Activated T-helper 1 cell treated with anti-CD3 and anti-CD28 coated beads, Interleukin-2, amount 50 U/mL, for 16 hours (primary cell): ENCODE measurements at regions not wholly inside any gene's neighbourhood (a gene's known extent, or its start where the extent isn't known, plus 50 kb on each side); places are given as distances from the start of the nearest gene placed in this dataset.
"Not testable (repeated sequence)": the region's sequence is repeated elsewhere in the genome, so short reads cannot be mapped to it uniquely, and the experiment has no call there.

Source experiments
- DNase-seq, 2 donors: peaks; one replicate each; pipeline ENCODE4 v3.0.0-alpha.2; 2020; ENCODE audit warnings: low read depth in 1 of 2, low spot score in 1 of 2

GRCh38 chr1:184181044-184181443, 129.5 kb downstream of the TSEN15 start:
- no peak for DNase-seq

GRCh38 chr1:184183919-184184318, 132.4 kb downstream of the TSEN15 start:
- no peak for DNase-seq

GRCh38 chr1:184184614-184185013, 133.1 kb downstream of the TSEN15 start:
- not testable (repeated sequence) for DNase-seq

- DNase-seq: no peak
Observed at GRCh38 chr1:184185347-184185746, 133.8 kb downstream of the TSEN15 start.

- DNase-seq: no peak
Observed at GRCh38 chr1:184186167-184186566, 134.6 kb downstream of the TSEN15 start.

GRCh38 chr1:184187097-184187496, 135.6 kb downstream of the TSEN15 start:
- no peak for DNase-seq

- no peak for DNase-seq
Observed at GRCh38 chr1:184188037-184188436, 136.5 kb downstream of the TSEN15 start.

GRCh38 chr1:184189361-184189760, 137.8 kb downstream of the TSEN15 start:
- no peak for DNase-seq

- DNase-seq: no peak
Observed at GRCh38 chr1:184190616-184191015, 139.1 kb downstream of the TSEN15 start.

- no peak for DNase-seq
Observed at GRCh38 chr1:184191181-184191621, 139.7 kb downstream of the TSEN15 start.

- no peak for DNase-seq
Observed at GRCh38 chr1:184192796-184193195, 141.3 kb downstream of the TSEN15 start.

GRCh38 chr1:184193451-184193850, 141.9 kb downstream of the TSEN15 start:
- DNase-seq: no peak

- DNase-seq: no peak
Observed at GRCh38 chr1:184194236-184194635, 142.7 kb downstream of the TSEN15 start.

GRCh38 chr1:184195722-184196121, 144.2 kb downstream of the TSEN15 start:
- not testable (repeated sequence) for DNase-seq

- no peak for DNase-seq
Observed at GRCh38 chr1:184197831-184198230, 146.3 kb downstream of the TSEN15 start.

- no peak for DNase-seq
Observed at GRCh38 chr1:184199036-184199435, 147.5 kb downstream of the TSEN15 start.

- DNase-seq: no peak
Observed at GRCh38 chr1:184199438-184200085, 148.0 kb downstream of the TSEN15 start.

GRCh38 chr1:184208622-184209021, 157.1 kb downstream of the TSEN15 start:
- no peak for DNase-seq

- no peak for DNase-seq
Observed at GRCh38 chr1:184210031-184210430, 158.5 kb downstream of the TSEN15 start.

GRCh38 chr1:184210862-184211261, 159.3 kb downstream of the TSEN15 start:
- DNase-seq: no peak

GRCh38 chr1:184212649-184213314, 161.3 kb downstream of the TSEN15 start:
- no peak for DNase-seq

GRCh38 chr1:184214128-184214527, 162.6 kb downstream of the TSEN15 start:
- DNase-seq: no peak
